ENCODE measurements at regions not wholly inside any gene's neighbourhood (a gene's known extent, or its start where the extent isn't known, plus 50 kb on each side); places are given as distances from the start of the nearest gene placed in this dataset.
A peak's percentile ranks its signal among the peaks of the same experiment; 100 is the strongest.

- DNase-seq (ENCODE audit: low spot score) = no peak
- intact Hi-C loops (cut with DNase I) = loop anchor here (10.0 kb wide), 1 partner anchor 472 kb away; no protein-coding TSS in a partner anchor
- H3K27me3 ChIP-seq (replicated peaks; ENCODE audit: insufficient read depth) = no peaks in the 10 kb centered on the region
- no peaks in the 10 kb centered on the region for H3K9me3 ChIP-seq
- TF ChIP-seq POLR2AphosphoS5 (IDR thresholded peaks at IDR 0.05) = no peak
- no peak for TF ChIP-seq POLR2A (IDR thresholded peaks at IDR 0.05)
- TF ChIP-seq, protein P1, sequence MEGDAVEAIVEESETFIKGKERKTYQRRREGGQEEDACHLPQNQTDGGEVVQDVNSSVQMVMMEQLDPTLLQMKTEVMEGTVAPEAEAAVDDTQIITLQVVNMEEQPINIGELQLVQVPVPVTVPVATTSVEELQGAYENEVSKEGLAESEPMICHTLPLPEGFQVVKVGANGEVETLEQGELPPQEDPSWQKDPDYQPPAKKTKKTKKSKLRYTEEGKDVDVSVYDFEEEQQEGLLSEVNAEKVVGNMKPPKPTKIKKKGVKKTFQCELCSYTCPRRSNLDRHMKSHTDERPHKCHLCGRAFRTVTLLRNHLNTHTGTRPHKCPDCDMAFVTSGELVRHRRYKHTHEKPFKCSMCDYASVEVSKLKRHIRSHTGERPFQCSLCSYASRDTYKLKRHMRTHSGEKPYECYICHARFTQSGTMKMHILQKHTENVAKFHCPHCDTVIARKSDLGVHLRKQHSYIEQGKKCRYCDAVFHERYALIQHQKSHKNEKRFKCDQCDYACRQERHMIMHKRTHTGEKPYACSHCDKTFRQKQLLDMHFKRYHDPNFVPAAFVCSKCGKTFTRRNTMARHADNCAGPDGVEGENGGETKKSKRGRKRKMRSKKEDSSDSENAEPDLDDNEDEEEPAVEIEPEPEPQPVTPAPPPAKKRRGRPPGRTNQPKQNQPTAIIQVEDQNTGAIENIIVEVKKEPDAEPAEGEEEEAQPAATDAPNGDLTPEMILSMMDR (IDR thresholded peaks at IDR 0.05) = no peak
- no peak overlapping the region for H3K27ac ChIP-seq
- 89% methylated on average over 1 of the region's 1 CpG for WGBS
- no peaks in the 10 kb centered on the region for H3K36me3 ChIP-seq
- no peaks in the 10 kb centered on the region for H3K4me1 ChIP-seq (replicated peaks)
- no peak overlapping the region for H3K4me3 ChIP-seq
Observed at GRCh38 chr2:173446722-173447121, 92.0 kb downstream of the CDCA7 start.

GRCh38 chr2:173448938-173449471, 94.3 kb downstream of the CDCA7 start:
- peak; percentile 63 for DNase-seq (ENCODE audit: low spot score)
- 32% methylated on average over 17 of the region's 17 CpGs for WGBS
- Histone ChIP-seq H3K4me1 (replicated peaks) (no peaks in the 10 kb centered on the region), H3K27ac (peak overlapping the region in 1 of 2 donors; percentile 13), H3K4me3 (no peak overlapping the region), H3K27me3 (replicated peaks; ENCODE audit: insufficient read depth) (no peaks in the 10 kb centered on the region), H3K36me3 (no peaks in the 10 kb centered on the region), H3K9me3 (no peaks in the 10 kb centered on the region)
- intact Hi-C loops (cut with DNase I) = loop anchor here (10.0 kb wide), 1 partner anchor 474 kb away; no protein-coding TSS in a partner anchor
- TF ChIP-seq POLR2AphosphoS5 (IDR thresholded peaks at IDR 0.05) (peak; percentile 15), POLR2A (IDR thresholded peaks at IDR 0.05) (no peak)
- TF ChIP-seq, protein P1 (IDR thresholded peaks at IDR 0.05) = peak in 3 of 4 experiments; percentile 48 to 55 (median 51)

DNA sequence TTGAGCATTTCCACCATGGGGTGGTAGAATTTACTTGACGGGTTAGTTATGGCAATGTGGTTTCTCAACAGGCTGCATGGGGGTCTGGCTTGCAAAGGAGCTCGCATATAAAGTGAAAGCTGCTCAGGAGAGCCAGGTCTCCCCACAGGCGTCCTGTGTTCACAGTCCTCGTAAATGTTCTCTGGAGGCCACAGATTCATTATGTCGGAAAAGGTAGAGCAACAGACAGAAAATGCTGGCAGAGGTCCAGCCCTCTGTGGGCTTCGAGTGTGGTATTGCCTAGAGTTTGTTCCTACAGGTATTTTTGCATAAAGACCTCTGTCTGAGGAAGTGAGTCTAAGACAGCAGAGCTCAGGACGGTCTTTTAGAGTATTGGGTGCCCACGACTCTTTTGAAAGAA, 96.4 kb downstream of the CDCA7 start:
- DNase-seq (ENCODE audit: low spot score) = no peak
- 62% methylated on average over 8 of the region's 8 CpGs for WGBS

GRCh38 chr2:173451941-173452340, 97.3 kb downstream of the CDCA7 start:
- WGBS = 95% methylated on average over 4 of the region's 4 CpGs
- Histone ChIP-seq H3K9me3 (no peaks in the 10 kb centered on the region), H3K27me3 (replicated peaks; ENCODE audit: insufficient read depth) (no peaks in the 10 kb centered on the region), H3K36me3 (no peaks in the 10 kb centered on the region), H3K4me1 (replicated peaks) (no peaks in the 10 kb centered on the region), H3K4me3 (no peak overlapping the region), H3K27ac (no peak overlapping the region)
- TF ChIP-seq POLR2AphosphoS5 (IDR thresholded peaks at IDR 0.05) (no peak), POLR2A (IDR thresholded peaks at IDR 0.05) (no peak)
- TF ChIP-seq, protein P1 (IDR thresholded peaks at IDR 0.05) = no peak
- intact Hi-C loops (cut with DNase I) = no loop called here
- DNase-seq (ENCODE audit: low spot score) = no peak

More for the DNA sequence above, 96.4 kb downstream of the CDCA7 start:
- no peak for TF ChIP-seq POLR2A (IDR thresholded peaks at IDR 0.05)
- TF ChIP-seq POLR2AphosphoS5 (IDR thresholded peaks at IDR 0.05) = no peak
- TF ChIP-seq, protein P1 (IDR thresholded peaks at IDR 0.05) = no peak
- Histone ChIP-seq H3K27ac (no peak overlapping the region), H3K4me3 (no peak overlapping the region), H3K9me3 (no peaks in the 10 kb centered on the region), H3K36me3 (no peaks in the 10 kb centered on the region), H3K4me1 (replicated peaks) (no peaks in the 10 kb centered on the region), H3K27me3 (replicated peaks; ENCODE audit: insufficient read depth) (no peaks in the 10 kb centered on the region)
- intact Hi-C loops (cut with DNase I) = no loop called here

DNA sequence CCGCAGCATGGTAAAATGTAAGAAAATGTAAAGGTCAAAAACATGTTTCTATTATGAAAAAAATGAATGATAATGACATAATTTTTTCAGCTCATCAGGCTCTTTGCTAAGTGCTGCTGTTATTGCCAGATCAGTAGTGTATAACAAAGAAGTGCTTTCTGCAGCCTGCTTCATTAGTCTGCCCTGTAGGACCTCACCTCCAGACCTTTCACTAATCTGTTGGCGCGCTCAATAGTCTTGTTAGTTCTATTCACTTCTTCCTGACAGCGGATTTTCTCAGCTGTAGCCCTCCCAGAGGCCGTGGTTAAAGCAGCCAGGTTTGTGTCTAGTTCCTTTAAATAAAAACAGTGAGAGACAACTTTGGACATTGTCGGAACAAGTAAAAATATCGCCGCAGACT, 97.7 kb downstream of the CDCA7 start:
- no peaks in the 10 kb centered on the region for H3K9me3 ChIP-seq
- no peaks in the 10 kb centered on the region for H3K36me3 ChIP-seq
- 68% methylated on average over 8 of the region's 8 CpGs for WGBS
- no peak for DNase-seq (ENCODE audit: low spot score)
- intact Hi-C loops (cut with DNase I) = no loop called here
- H3K4me3 ChIP-seq = no peak overlapping the region
- no peaks in the 10 kb centered on the region for H3K4me1 ChIP-seq (replicated peaks)
- no peaks in the 10 kb centered on the region for H3K27me3 ChIP-seq (replicated peaks; ENCODE audit: insufficient read depth)
- H3K27ac ChIP-seq = no peak overlapping the region
- TF ChIP-seq POLR2A (IDR thresholded peaks at IDR 0.05) (no peak), POLR2AphosphoS5 (IDR thresholded peaks at IDR 0.05) (no peak)
- TF ChIP-seq, protein P1 (IDR thresholded peaks at IDR 0.05) = no peak

Measured in prostate gland (tissue), 2 donors.